BE2C (cell line): ENCODE measurements at regions not wholly inside any gene's neighbourhood (a gene's known extent, or its start where the extent isn't known, plus 50 kb on each side); places are given as distances from the start of the nearest gene placed in this dataset.

Experiments
- DNase-seq: peaks from one replicate; pipeline ENCODE4 v3.0.0-alpha.2; 2020
- H3K27me3 ChIP-seq: fragments of 250-450 bp; sonication (Bioruptor Pico); 2 replicates; pipeline ENCODE4 v1.5.1; 2020; ENCODE audit warnings: mild to moderate bottlenecking
- H3K36me3 ChIP-seq: fragments of 250-450 bp; sonication (Bioruptor Pico); 2 replicates; pipeline ENCODE4 v1.5.1; 2020; ENCODE audit warnings: mild to moderate bottlenecking
- H3K4me1 ChIP-seq: fragments of 250-450 bp; sonication (Bioruptor Pico); 2 replicates; pipeline ENCODE4 v1.5.1; 2020
- H3K4me3 ChIP-seq: 2 replicates; pipeline ENCODE4 v1.5.1; 2011; ENCODE audit warnings: low read depth, low read length
- H3K9me3 ChIP-seq: fragments of 250-450 bp; sonication (Bioruptor Pico); 2 replicates; pipeline ENCODE4 v1.5.1; 2020
- TF ChIP-seq, protein P1 (sequence below): IDR thresholded peaks from 2 replicates; pipeline ENCODE4 v1.5.1; 2012; ENCODE audit warnings: mild to moderate bottlenecking, low read depth, low read length

DNA sequence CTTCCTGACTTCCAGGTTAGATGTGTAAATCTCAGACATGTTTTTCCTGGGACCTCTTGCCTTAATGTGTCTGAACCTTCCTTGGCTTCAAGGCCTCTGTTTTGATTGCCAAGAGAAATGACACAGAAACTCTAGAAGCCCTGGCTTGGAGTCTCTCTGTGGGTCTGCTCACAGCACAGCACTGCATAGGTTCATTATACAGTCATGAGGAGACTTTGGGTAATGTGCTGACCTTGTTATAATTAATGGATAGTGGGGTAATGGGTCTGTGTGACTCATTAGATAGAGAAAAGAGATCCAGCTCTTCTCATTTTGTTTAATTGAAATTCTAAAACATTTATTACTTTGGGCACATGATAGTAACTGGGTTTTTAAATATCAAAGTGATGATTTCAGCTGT lies 175.8 kb upstream of the GLRA1 start:
- no peaks in the 10 kb centered on the region for H3K36me3 ChIP-seq
- no peak for DNase-seq
- no peaks in the 10 kb centered on the region for H3K27me3 ChIP-seq
- TF ChIP-seq, protein P1, sequence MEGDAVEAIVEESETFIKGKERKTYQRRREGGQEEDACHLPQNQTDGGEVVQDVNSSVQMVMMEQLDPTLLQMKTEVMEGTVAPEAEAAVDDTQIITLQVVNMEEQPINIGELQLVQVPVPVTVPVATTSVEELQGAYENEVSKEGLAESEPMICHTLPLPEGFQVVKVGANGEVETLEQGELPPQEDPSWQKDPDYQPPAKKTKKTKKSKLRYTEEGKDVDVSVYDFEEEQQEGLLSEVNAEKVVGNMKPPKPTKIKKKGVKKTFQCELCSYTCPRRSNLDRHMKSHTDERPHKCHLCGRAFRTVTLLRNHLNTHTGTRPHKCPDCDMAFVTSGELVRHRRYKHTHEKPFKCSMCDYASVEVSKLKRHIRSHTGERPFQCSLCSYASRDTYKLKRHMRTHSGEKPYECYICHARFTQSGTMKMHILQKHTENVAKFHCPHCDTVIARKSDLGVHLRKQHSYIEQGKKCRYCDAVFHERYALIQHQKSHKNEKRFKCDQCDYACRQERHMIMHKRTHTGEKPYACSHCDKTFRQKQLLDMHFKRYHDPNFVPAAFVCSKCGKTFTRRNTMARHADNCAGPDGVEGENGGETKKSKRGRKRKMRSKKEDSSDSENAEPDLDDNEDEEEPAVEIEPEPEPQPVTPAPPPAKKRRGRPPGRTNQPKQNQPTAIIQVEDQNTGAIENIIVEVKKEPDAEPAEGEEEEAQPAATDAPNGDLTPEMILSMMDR, result no peak
- H3K9me3 ChIP-seq, result no peaks in the 10 kb centered on the region
- H3K4me1 ChIP-seq, result no peaks in the 10 kb centered on the region
- H3K4me3 ChIP-seq, result no peak overlapping the region

DNA sequence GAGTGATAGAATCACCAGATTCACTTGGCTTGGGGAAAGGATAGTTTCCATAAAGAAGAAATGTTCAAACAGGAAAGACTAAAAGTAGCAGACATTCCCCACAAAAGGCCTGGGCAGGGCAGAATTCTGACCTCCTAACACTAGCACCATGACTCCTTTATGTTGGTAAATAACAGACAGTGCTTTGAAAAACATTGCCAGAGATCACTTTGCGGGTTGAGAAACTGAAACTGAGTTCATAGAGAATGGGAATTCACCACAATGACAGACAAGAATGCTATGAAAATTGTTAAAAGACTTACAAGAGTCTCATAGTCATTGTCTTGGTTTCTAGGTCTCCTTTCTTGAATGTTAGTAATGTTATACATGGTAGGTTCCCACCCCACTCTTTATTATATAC lies 172.5 kb upstream of the GLRA1 start:
- TF ChIP-seq, protein P1, result no peak
- Histone ChIP-seq H3K4me3 (no peak overlapping the region), H3K9me3 (no peaks in the 10 kb centered on the region), H3K36me3 (no peaks in the 10 kb centered on the region), H3K4me1 (no peaks in the 10 kb centered on the region), H3K27me3 (no peaks in the 10 kb centered on the region)
- DNase-seq, result no peak

DNA sequence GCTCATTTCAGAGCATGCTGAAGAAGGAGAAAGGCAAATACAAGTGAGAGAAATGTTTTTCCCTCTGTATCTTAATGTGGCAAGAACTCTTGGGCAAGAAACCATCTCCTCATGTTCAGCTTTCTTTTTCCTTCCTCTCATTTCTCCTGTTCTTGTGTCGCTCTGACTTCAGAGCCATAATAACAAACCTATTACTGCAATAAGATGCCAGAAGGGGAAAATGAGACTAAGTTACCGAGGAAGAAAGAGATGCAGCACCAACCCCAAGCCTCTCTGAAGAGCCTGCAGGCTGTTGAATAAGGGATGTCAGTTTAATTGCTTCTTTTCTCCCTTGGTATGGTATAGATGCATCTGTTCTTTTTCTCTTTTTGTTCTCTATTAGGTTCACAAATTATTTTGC lies 170.1 kb upstream of the GLRA1 start:
- no peaks in the 10 kb centered on the region for H3K36me3 ChIP-seq
- no peaks in the 10 kb centered on the region for H3K27me3 ChIP-seq
- TF ChIP-seq, protein P1, result no peak
- H3K4me3 ChIP-seq, result no peak overlapping the region
- DNase-seq, result no peak
- H3K9me3 ChIP-seq, result no peaks in the 10 kb centered on the region
- H3K4me1 ChIP-seq, result no peaks in the 10 kb centered on the region

DNA sequence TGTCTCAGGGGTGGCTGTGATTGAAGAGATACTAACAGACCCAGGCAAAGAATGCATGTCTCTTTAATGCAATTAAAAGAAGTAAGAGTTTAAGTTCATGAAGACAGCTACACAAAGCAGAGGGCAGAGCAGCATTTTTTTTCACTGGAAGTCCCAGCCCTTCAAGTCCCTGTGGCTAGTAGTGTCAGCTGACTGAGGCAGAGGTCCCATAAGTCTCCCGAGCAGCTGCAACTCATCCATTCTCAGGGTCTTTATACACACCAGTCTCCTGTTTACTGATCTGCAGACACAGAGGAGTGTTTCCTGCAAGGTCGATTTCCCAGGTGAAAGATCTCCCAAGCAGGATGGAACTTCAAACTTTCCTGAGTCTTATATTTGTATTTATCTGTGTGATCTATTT lies 169.4 kb upstream of the GLRA1 start:
- TF ChIP-seq, protein P1, result no peak
- no peaks in the 10 kb centered on the region for H3K36me3 ChIP-seq
- H3K4me3 ChIP-seq, result no peak overlapping the region
- H3K27me3 ChIP-seq, result no peaks in the 10 kb centered on the region
- DNase-seq, result no peak
- no peaks in the 10 kb centered on the region for H3K4me1 ChIP-seq
- H3K9me3 ChIP-seq, result no peaks in the 10 kb centered on the region

DNA sequence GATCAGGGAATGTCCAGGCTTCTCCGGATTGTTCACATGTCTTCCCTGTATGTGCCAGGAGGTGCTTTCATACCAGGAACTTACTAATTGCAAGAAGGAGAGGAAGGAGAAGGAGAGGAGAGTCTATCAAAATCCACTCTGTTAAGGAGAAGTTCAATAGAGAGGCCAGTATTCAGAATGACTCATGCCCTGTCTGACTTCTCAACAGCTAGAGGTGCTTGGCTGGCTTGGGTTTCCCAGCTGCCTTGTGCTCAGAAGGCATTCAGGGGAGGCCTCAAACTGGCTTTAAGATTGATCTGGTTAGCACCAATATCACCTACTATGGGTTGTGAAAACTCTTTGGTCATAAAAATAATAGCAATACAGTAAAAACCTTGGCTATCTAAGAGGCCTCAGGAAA lies 167.9 kb upstream of the GLRA1 start:
- Histone ChIP-seq H3K9me3 (no peaks in the 10 kb centered on the region), H3K4me3 (no peak overlapping the region), H3K27me3 (no peaks in the 10 kb centered on the region), H3K36me3 (no peaks in the 10 kb centered on the region), H3K4me1 (no peaks in the 10 kb centered on the region)
- no peak for DNase-seq
- TF ChIP-seq, protein P1, result no peak

DNA sequence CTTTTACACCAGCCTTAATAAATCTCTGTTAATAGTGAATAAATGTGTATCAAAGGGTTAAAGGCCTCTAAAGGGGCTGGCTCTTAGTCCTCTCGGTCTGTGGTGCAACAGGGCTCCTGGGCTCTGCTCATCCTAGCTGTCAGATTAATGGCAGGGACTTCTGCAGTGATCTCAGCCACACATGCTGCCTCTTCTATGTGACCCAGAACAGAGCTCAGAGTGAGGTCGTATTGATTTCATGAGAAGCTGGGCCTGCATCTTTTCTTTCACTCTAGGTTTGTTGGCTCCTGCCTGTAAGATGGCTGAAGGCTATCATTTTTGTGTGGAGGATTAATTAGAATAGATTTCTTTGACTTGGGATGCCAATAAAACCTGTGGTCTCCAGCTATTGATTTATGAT lies 165.0 kb upstream of the GLRA1 start:
- no peaks in the 10 kb centered on the region for H3K4me1 ChIP-seq
- no peaks in the 10 kb centered on the region for H3K36me3 ChIP-seq
- no peaks in the 10 kb centered on the region for H3K9me3 ChIP-seq
- H3K27me3 ChIP-seq, result no peaks in the 10 kb centered on the region
- no peak for DNase-seq
- TF ChIP-seq, protein P1, result no peak
- H3K4me3 ChIP-seq, result no peak overlapping the region
